GM12872 (cell line): ENCODE measurements at regions not wholly inside any gene's neighbourhood (a gene's known extent, or its start where the extent isn't known, plus 50 kb on each side); places are given as distances from the start of the nearest gene placed in this dataset.

Experiments used
- CTCF ChIP-seq: IDR thresholded peaks from 3 replicates; pipeline ENCODE4 v1.5.1; 2011; ENCODE audit warnings: low read depth, mild to moderate bottlenecking, low read length, moderate library complexity; ENCODE audit not compliant: insufficient read depth

- no peak for TF ChIP-seq CTCF
Observed at GRCh38 chr11:70906101-70906500, 346.3 kb downstream of the SHANK2 start.

- no peak for TF ChIP-seq CTCF
Observed at GRCh38 chr11:70908223-70908622, 344.2 kb downstream of the SHANK2 start.

- no peak for TF ChIP-seq CTCF
Observed at GRCh38 chr11:70910835-70911234, 341.5 kb downstream of the SHANK2 start.

- TF ChIP-seq CTCF, result no peak
Observed at GRCh38 chr11:70912226-70912840, 340.0 kb downstream of the SHANK2 start.

- TF ChIP-seq CTCF, result no peak
Observed at GRCh38 chr11:70913715-70914231, 338.6 kb downstream of the SHANK2 start.

GRCh38 chr11:70914496-70914895 lies 337.9 kb downstream of the SHANK2 start:
- no peak for TF ChIP-seq CTCF

- no peak for TF ChIP-seq CTCF
Observed at GRCh38 chr11:70915158-70915985, 337.0 kb downstream of the SHANK2 start.
